Left ventricle myocardium superior (tissue), 1 donor: ENCODE measurements at regions not wholly inside any gene's neighbourhood (a gene's known extent, or its start where the extent isn't known, plus 50 kb on each side); places are given as distances from the start of the nearest gene placed in this dataset.

ENCODE experiments used
- ATAC-seq: fragments of 200-7000 bp; cut with Tn5 transposase; one replicate; pipeline ENCODE4 v1.9.1; 2020; ENCODE audit warnings: mild to moderate bottlenecking, moderate library complexity
- DNase-seq: peaks from one replicate; pipeline ENCODE4 v3.0.0-alpha.2; 2020
- intact Hi-C: fragments of 100-400 bp; cut with micrococcal nuclease; formaldehyde crosslinking; loops from one replicate; pipeline ENCODE4 v1.11.0; 2022
- donor health status: DM: no; HTN: yes; CAD: no; lungs with severe emphysema.

- ATAC-seq (no peak), DNase-seq (no peak)
- intact Hi-C loops: no loop called here
Observed at GRCh38 chr16:59192551-59193199, 458.6 kb upstream of the GOT2 start.

DNA sequence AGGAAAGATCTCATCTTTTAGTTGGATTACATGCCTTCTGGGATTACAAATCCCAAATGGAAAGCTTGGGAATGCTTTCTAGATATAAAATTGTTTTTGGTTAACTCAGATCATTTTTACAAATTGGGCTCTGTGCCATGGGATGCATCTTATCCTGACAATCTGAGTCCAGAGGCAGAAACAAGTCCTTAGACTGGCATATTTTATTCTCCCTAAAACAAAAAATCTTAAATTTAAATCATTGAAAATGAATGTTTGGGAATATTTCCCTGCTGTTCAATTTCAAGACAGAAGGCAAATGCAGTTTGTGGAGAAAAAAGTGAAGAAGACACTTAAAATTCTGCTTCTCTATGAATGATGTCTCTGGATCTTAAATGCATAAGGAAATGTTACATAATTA is 456.6 kb upstream of the GOT2 start:
- ATAC-seq (no peak), DNase-seq (no peak)
- intact Hi-C loops: no loop called here

DNA sequence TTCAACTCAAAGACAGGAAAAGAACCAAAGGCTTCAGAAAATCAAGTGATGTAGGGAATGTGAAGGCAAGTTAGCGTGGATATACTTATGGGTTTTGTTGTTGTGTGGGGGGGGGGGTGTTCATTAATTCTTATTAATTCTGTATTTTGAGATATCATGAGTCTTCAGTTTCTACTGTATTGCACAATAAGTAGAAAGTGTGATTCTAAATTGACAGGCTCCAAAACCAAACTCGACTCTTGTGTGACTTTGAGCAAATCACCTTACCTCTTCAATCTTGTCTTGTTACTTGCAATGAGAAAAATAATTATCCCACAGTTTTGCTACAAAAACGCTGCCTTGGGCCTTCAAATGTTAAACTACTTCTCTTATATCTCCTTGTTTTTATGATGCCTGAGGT is 453.9 kb upstream of the GOT2 start:
- DNase-seq (no peak), ATAC-seq (no peak)
- intact Hi-C loops: no loop called here

DNA sequence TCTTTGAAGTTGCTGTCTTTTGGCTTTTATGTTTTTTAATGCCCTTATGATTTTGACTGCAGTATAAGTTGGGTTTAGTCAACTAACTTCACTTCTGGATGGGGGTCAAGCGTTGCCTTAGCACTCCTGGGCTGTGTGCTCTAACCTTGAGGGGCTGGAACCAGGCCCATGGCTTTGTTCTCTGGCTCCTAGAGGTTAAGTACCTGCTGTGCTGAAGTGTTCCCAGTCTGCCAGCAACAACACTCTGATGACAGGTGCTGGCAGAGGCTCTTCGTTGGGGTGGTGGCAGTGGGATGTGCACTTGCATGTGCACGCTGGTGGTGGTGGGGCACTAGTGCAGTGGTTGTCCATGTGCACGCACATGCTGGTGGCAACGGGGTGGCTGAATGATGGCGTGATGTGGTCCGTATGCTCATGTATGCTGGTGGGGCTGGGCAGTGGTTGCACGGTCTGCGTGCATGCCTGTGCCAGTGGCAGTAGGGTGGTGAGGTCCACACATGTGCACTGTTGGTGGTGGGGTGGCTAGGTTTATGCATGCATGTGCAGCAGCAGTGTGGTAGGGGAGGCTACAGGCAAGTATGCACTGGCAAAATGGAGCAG is 447.8 kb upstream of the GOT2 start:
- ATAC-seq: peak; percentile 52
- peak; percentile 29 for DNase-seq
- intact Hi-C loops: no loop called here

DNA sequence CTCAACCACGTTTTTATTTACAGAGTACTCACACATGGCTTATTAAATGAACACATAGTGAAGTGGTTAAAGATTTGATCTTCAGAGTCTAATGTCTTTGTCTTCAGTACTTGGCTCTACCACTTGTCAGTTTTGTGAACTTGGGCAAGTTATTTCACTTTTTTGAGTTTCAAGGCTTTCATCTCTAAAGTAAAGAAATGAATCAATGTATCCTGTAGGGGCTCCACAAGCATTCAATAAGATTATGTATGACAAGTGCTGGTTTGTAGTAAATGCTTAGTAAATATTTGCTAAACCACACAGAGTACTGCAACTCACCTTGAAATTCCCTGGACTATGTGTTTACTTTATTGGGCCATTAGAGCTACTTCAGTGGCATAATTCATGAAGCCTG is 446.0 kb upstream of the GOT2 start:
- no peak for ATAC-seq
- DNase-seq: no peak
- intact Hi-C loops: no loop called here

DNA sequence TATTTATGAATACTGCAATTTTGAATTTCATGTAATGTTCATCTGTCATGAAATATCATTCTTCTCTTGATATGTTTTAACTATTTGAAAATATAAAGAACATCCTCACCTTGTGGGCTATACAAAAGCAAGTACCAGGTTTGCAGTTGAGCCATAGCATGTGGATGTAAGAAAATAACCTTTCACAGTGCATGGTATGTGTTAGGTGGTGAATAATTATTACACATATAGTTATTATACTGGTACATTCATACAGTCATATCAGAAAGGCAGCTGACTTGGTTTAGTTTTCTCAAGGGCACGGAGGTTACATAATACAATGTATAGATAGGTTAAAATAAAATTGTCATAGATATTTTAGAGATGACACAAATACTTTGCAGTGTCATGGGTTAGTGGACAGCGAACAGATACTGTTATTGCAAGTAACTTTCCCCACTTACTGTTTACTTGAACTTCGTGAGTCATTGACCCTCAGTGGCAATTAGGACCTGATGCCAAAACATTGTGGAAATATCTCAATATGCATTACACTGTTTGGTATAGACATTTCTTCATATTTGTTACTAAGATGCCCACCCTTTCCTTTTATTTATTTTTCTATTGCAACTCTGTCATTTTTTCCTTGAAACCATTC is 445.4 kb upstream of the GOT2 start:
- ATAC-seq (no peak), DNase-seq (no peak)
- intact Hi-C loops: no loop called here

DNA sequence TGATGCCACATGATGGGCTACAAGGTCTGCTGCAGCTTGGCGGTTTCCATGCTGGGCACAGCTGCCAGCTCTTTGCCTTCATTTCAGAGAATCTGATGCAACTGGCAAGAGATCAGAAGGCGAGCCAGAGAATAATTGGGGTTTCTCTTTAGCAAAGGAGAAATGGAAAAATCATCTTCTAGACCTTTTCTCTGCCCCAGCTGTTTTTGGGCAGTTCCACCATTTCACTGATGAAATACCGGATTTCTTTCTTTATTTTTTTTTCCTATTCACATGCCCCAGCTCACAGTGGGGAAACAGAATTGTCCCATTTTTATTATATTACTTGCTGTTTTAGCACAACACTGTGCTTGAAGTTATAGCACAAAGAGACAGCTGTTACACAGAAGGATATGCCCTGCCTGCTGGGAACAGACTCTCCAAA is 439.3 kb upstream of the GOT2 start:
- ATAC-seq (no peak), DNase-seq (no peak)
- intact Hi-C loops: no loop called here

DNA sequence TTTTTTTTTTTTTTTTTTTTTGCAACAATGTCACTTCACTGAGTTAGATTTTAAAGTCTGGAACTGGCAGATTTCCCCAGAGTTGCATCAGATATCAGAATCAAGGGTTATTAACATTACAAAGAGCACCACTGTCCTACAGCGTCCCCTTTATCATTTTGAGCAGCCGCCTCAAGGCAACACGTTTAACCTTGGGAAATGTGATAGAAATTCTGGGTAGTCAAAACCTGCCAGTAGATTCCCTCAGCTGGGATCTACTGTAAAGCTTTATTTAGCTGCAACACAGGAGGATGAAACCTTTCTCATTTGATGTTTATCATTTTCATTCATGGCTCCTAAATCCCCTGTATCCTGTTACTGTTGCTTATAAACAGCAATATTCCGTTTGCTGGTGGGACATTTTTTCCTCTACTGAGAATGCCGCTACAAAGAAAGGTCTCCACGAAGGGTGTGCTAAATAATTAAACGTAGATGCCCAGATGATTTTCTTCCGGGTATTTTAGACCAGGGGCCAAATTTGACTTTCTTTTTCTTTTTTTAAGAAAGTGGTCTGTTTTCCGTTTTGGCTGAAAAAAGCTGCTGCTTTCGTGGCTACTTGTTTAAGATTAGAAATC is 436.1 kb upstream of the GOT2 start:
- DNase-seq: no peak
- no peak for ATAC-seq
- intact Hi-C loops: no loop called here

DNA sequence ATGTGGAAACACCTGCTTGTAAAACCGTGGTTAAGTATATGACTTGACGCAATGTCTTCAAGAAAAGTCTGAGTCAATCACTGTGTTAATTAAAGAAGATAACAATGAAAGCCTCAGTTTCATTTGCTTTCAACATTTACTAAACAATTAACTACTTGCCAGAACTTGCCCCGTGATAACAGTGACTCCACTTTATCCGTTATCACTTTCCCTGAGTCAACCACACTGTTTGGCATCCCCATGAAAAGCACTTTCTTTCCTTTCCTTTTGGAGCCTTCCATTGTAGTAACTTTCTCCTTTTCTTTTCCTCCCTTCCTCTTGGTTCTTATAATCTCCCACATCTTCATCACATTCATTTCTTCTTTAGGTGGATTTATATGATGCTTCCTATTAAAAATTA is 435.1 kb upstream of the GOT2 start:
- intact Hi-C loops: no loop called here
- ATAC-seq (no peak), DNase-seq (no peak)

DNA sequence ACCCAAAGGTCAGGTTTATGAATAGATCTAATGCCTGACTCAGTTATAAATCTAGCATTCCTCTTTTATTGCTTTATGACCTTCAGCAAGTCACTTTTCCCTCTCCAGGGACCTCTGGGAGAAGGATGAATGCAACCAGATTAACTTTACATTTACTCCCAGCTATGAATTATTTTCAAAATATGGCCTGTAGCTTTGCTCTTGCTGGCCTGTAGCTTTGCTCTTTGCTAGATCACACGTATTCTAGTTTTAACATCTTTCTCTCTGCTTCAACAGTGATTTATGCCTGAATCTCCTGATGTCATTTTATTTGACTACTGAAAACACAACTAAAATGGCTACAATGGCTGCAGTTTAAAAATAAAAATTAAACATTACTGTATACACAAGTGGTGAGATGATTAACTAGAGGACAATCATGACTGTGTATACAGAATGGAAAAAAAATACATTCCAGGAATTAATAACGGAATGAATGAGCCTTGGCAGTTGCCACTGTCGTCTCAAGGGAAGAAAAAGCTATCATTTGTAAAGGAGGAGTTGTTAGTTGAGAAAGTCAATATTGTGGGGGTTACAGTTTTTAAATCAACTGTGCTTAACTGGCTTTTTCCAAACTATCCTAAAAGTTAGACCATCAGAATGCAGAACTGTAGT is 434.5 kb upstream of the GOT2 start:
- ATAC-seq: no peak
- intact Hi-C loops: no loop called here

GRCh38 chr16:59164461-59164860 is 430.3 kb upstream of the GOT2 start:
- DNase-seq: no peak
- intact Hi-C loops: no loop called here
- no peak for ATAC-seq

More for the DNA sequence above, 434.5 kb upstream of the GOT2 start:
- no peak for DNase-seq

- DNase-seq (no peak), ATAC-seq (no peak)
- intact Hi-C loops: no loop called here
Observed at GRCh38 chr16:59163371-59164055, 429.4 kb upstream of the GOT2 start.

GRCh38 chr16:59161679-59162078 is 427.6 kb upstream of the GOT2 start:
- intact Hi-C loops: no loop called here
- ATAC-seq (no peak), DNase-seq (no peak)

DNA sequence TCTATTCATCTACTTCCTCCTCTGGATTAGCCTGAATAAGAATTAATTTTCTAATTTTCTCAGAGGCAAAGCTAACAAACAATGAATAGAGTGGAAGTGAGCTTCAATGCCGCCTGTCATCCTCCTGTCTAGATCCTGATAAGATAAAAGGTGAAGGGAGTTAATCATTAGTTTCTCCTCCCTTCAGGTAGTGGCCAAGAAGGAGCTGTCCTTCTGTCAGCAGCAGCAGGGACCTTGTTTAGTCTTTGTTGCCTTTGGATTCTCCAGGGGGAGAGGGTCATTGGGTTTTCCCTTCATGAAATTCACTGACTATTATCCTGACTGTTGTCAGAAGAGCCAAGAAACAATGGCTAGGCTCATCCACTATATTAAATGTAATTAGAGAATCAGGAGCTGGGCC is 420.2 kb upstream of the GOT2 start:
- ATAC-seq (no peak), DNase-seq (no peak)
- intact Hi-C loops: no loop called here

DNA sequence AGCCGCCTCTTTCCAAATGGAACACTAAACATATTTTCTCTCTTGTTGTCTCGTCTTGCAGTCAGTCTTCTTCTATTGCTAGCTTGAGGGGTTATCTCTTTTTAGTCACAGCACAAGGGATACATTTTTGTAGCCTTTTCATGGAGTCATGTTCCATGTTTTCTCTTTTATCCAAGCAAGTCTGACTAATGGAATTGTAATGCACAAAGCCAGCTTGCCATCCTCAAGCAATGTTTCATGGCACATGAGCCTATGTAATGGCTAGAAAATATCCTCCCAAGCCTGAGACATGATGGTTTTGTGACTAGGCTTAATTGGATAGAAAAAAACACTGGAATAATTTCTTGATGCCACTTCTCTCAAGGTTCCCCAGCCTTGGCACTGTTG is 414.6 kb upstream of the GOT2 start:
- intact Hi-C loops: no loop called here
- no peak for ATAC-seq
- DNase-seq: no peak

DNA sequence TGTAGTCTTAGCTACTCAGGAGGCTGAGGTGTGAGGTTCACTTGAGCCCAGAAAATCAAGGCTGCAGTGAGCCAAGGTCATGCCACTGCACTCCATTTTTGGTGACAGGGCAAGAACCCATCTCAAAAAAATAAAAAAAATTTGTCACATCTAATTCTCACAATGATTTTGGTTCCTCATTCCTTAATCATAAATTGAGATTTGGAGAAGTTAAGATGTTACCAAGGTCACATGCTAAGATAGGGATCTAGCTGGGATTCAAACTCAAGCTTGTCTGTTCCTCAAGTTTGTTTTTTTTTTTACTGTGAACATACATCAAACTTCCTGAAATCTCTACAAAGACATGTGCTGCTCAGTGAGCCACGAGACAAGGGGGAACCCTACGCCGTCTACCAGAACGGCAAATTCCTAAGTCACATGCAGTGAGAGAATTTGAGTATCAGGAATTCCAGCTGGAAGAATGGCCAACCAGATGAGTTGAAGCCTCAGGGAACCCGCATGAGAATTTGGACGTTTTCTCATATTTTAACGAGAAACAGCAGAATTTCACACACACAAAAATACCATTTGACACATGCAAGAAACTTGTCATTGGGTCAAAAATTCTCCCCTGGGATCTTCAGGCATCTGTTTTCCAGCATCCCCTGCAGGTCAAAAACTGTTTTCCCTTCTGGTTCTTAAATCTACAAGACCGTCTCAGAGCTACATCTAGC is 414.1 kb upstream of the GOT2 start:
- no peak for DNase-seq
- intact Hi-C loops: no loop called here
- ATAC-seq: peak; percentile 35

GRCh38 chr16:59146140-59146539 is 412.0 kb upstream of the GOT2 start:
- intact Hi-C loops: no loop called here
- ATAC-seq: no peak
- DNase-seq: no peak

DNA sequence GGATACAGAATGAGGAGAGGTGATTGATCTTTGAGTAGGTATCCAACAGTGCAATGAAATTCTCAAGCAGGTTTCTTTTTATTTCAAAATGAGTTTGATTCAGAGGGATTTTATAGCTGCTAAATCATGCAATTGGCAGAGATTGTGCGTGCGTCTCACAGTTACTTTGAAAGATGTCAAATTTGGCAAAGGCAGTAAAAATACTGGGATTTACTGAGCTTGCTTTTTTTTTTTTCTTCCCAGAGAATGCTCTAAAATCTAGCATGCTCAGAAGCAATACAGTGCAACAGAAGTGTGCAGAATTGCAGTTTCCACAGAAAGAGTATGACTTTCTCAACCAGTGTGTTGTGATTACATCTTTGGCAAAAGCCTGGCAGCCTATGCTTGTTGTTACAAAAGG is 410.7 kb upstream of the GOT2 start:
- DNase-seq (no peak), ATAC-seq (no peak)
- intact Hi-C loops: no loop called here

DNA sequence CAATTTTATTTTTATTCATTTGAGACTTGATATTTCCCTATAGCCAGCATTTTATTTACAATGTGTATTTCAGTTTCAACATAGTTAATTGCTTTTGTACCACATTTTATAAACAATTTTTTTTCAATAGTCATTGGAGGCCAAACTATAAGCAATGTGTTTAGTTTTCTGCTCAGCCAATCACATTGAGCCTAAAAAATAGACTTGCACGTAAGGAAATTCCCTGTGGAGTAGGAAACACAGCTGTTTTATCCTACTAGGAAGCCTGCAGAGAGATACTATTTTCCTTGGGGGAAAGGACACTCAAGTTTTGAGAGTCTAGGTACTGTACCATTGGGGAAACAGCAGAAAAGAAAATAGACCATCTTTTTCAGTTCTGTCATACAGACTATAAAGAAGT is 410.2 kb upstream of the GOT2 start:
- intact Hi-C loops: no loop called here
- no peak for ATAC-seq
- DNase-seq: no peak
